ENCODE measurements at regions not wholly inside any gene's neighbourhood (a gene's known extent, or its start where the extent isn't known, plus 50 kb on each side); places are given as distances from the start of the nearest gene placed in this dataset.

- ATAC-seq (no peak), DNase-seq (peak; percentile 9)
- Histone ChIP-seq H3K4me2 (ENCODE audit: low read length) (no peak overlapping the region), H3K27me3 (ENCODE audit: low read length) (no peaks in the 10 kb centered on the region), H3K79me2 (ENCODE audit: low read length) (no peaks in the 10 kb centered on the region), H4K20me1 (ENCODE audit: low read length) (no peaks in the 10 kb centered on the region), H3K27ac (ENCODE audit: low read length) (no peak overlapping the region), H2AFZ (ENCODE audit: low read length) (no peak overlapping the region), H3F3A (ENCODE audit: low read length, unreplicated experiment) (no peaks in the 10 kb centered on the region), H3K9me3 (ENCODE audit: low read length) (no peaks in the 10 kb centered on the region), H3K36me3 (ENCODE audit: low read depth, low read length) (no peaks in the 10 kb centered on the region), H3K9ac (ENCODE audit: low read length) (no peak overlapping the region), H3K9me2 (replicated peaks; ENCODE audit: low read length) (no peaks in the 10 kb centered on the region), H3K4me3 (ENCODE audit: low read length) (no peak overlapping the region), H3K4me1 (ENCODE audit: insufficient read depth, low read length) (peaks cover 10% of the 10 kb centered on the region; the same call in 1 of the 2 replicates)
- ChIA-PET CTCF (no interaction called here), POLR2A (ENCODE audit: unreplicated experiment) (no interaction called here)
- intact Hi-C loops (cut with micrococcal nuclease), result no loop called here
- BruUV-seq (replicated peaks), result no TSS peak
- TF ChIP-seq CTCF (conservative IDR thresholded peaks at IDR 0.05; ENCODE audit: low read depth, low read length) (no peak), EZH2 (IDR thresholded peaks at IDR 0.05; ENCODE audit: low read length, unreplicated experiment) (no peak), EZH2phosphoT487 (IDR thresholded peaks at IDR 0.05; ENCODE audit: borderline replicate concordance, low read length) (no peak)
These were observed 1954.1 kb upstream of the CELF4 start for GRCh38 chr18:39519741-39520140.

- H3K9ac ChIP-seq (ENCODE audit: low read length), result no peak overlapping the region
- ATAC-seq (no peak), DNase-seq (no peak)
- H3K27me3 ChIP-seq (ENCODE audit: low read length), result no peaks in the 10 kb centered on the region
- no peaks in the 10 kb centered on the region for H3F3A ChIP-seq (ENCODE audit: low read length, unreplicated experiment)
- H4K20me1 ChIP-seq (ENCODE audit: low read length), result no peaks in the 10 kb centered on the region
- no TSS peak for BruUV-seq (replicated peaks)
- no peak overlapping the region for H3K4me3 ChIP-seq (ENCODE audit: low read length)
- ChIA-PET CTCF (interaction anchor here (0.6 kb wide), 1 partner anchor 56 kb away, joined by 3 read pairs; no protein-coding TSS in a partner anchor), POLR2A (ENCODE audit: unreplicated experiment) (no interaction called here)
- no peak overlapping the region for H3K4me2 ChIP-seq (ENCODE audit: low read length)
- H3K36me3 ChIP-seq (ENCODE audit: low read depth, low read length), result no peaks in the 10 kb centered on the region
- H3K27ac ChIP-seq (ENCODE audit: low read length), result no peak overlapping the region
- intact Hi-C loops (cut with micrococcal nuclease), result no loop called here
- H3K9me2 ChIP-seq (replicated peaks; ENCODE audit: low read length), result no peaks in the 10 kb centered on the region
- H3K9me3 ChIP-seq (ENCODE audit: low read length), result no peaks in the 10 kb centered on the region
- H3K79me2 ChIP-seq (ENCODE audit: low read length), result no peaks in the 10 kb centered on the region
- TF ChIP-seq CTCF (conservative IDR thresholded peaks at IDR 0.05; ENCODE audit: low read depth, low read length), result no peak
- no peak for TF ChIP-seq EZH2 (IDR thresholded peaks at IDR 0.05; ENCODE audit: low read length, unreplicated experiment)
- no peak for TF ChIP-seq EZH2phosphoT487 (IDR thresholded peaks at IDR 0.05; ENCODE audit: borderline replicate concordance, low read length)
- H3K4me1 ChIP-seq (ENCODE audit: insufficient read depth, low read length), result no peaks in the 10 kb centered on the region
- no peak overlapping the region for H2AFZ ChIP-seq (ENCODE audit: low read length)
These were observed 1949.7 kb upstream of the CELF4 start for GRCh38 chr18:39515299-39515698.

- no peak for DNase-seq
- CTCF ChIA-PET, result no interaction called here
- H3K79me2 ChIP-seq (ENCODE audit: low read length), result no peaks in the 10 kb centered on the region
These were observed 1947.6 kb upstream of the CELF4 start for GRCh38 chr18:39513186-39513585.

More at GRCh38 chr18:39513186-39513585, 1947.6 kb upstream of the CELF4 start:
- no peaks in the 10 kb centered on the region for H3K36me3 ChIP-seq (ENCODE audit: low read depth, low read length)
- no peaks in the 10 kb centered on the region for H3K9me3 ChIP-seq (ENCODE audit: low read length)
- POLR2A ChIA-PET (ENCODE audit: unreplicated experiment), result no interaction called here
- no peak overlapping the region for H3K4me2 ChIP-seq (ENCODE audit: low read length)
- TF ChIP-seq EZH2 (IDR thresholded peaks at IDR 0.05; ENCODE audit: low read length, unreplicated experiment) (no peak), CTCF (conservative IDR thresholded peaks at IDR 0.05; ENCODE audit: low read depth, low read length) (no peak), EZH2phosphoT487 (IDR thresholded peaks at IDR 0.05; ENCODE audit: borderline replicate concordance, low read length) (no peak)
- no TSS peak for BruUV-seq (replicated peaks)
- H4K20me1 ChIP-seq (ENCODE audit: low read length), result no peaks in the 10 kb centered on the region
- no peak overlapping the region for H2AFZ ChIP-seq (ENCODE audit: low read length)
- no peaks in the 10 kb centered on the region for H3K4me1 ChIP-seq (ENCODE audit: insufficient read depth, low read length)
- no peak overlapping the region for H3K27ac ChIP-seq (ENCODE audit: low read length)
- H3K9me2 ChIP-seq (replicated peaks; ENCODE audit: low read length), result no peaks in the 10 kb centered on the region
- H3K4me3 ChIP-seq (ENCODE audit: low read length), result no peak overlapping the region
- ATAC-seq, result no peak
- intact Hi-C loops (cut with micrococcal nuclease), result no loop called here
- no peak overlapping the region for H3K9ac ChIP-seq (ENCODE audit: low read length)
- H3K27me3 ChIP-seq (ENCODE audit: low read length), result no peaks in the 10 kb centered on the region
- no peaks in the 10 kb centered on the region for H3F3A ChIP-seq (ENCODE audit: low read length, unreplicated experiment)
